HepG2 (cell line): ENCODE measurements at regions not wholly inside any gene's neighbourhood (a gene's known extent, or its start where the extent isn't known, plus 50 kb on each side); places are given as distances from the start of the nearest gene placed in this dataset.
A peak's percentile ranks its signal among the peaks of the same experiment; 100 is the strongest.

ENCODE experiments used
- ARID2 ChIP-seq: sonication (generic); formaldehyde crosslinking; IDR thresholded peaks from 2 replicates; pipeline ENCODE4 v1.8.1; 2022; ENCODE audit warnings: mild to moderate bottlenecking, missing genetic modification reagents, borderline replicate concordance
- ARID4A ChIP-seq: sonication (generic); formaldehyde crosslinking; IDR thresholded peaks from 2 replicates; pipeline ENCODE4 v1.5.0; 2020; ENCODE audit warnings: mild to moderate bottlenecking, missing genetic modification reagents, borderline replicate concordance
- ATM ChIP-seq: fragments of 450-650 bp; IDR thresholded peaks from 2 replicates; pipeline ENCODE4 v1.7.1; 2017; ENCODE audit warnings: mild to moderate bottlenecking, borderline replicate concordance
- MAFK ChIP-seq, 2 experiments: IDR thresholded peaks in 1 of 2; conservative IDR thresholded peaks in 1 of 2; 2 replicates each; pipeline ENCODE4 v1.6.1; 2011; ENCODE audit warnings: improper control_type of control experiment in 2 of 2, low read length in 2 of 2
- NFYC ChIP-seq: IDR thresholded peaks from 2 replicates; pipeline ENCODE4 v1.6.1; 2016; ENCODE audit warnings: missing genetic modification reagents, missing compliant biosample characterization
- PATZ1 ChIP-seq: sonication (generic); formaldehyde crosslinking; IDR thresholded peaks from 2 replicates; pipeline ENCODE4 v1.4.0; 2020; ENCODE audit warnings: missing genetic modification reagents
- RARG ChIP-seq: sonication (generic); formaldehyde crosslinking; IDR thresholded peaks from 2 replicates; pipeline ENCODE4 v1.4.0; 2020; ENCODE audit warnings: low read depth, mild to moderate bottlenecking, missing genetic modification reagents
- RBAK ChIP-seq: sonication (generic); formaldehyde crosslinking; IDR thresholded peaks from 2 replicates; pipeline ENCODE4 v1.5.1; 2020; ENCODE audit warnings: mild to moderate bottlenecking, missing genetic modification reagents
- SETDB1 ChIP-seq: sonication (generic); formaldehyde crosslinking; IDR thresholded peaks from 2 replicates; pipeline ENCODE4 v1.5.1; 2020; ENCODE audit warnings: missing genetic modification reagents, mild to moderate bottlenecking, borderline replicate concordance
- SMARCE1 ChIP-seq: fragments of 450-650 bp; IDR thresholded peaks from 2 replicates; pipeline ENCODE4 v1.6.1; 2017; ENCODE audit warnings: borderline replicate concordance
- SP5 ChIP-seq: IDR thresholded peaks from 2 replicates; pipeline ENCODE4 v1.6.1; 2016; ENCODE audit warnings: low read depth, borderline replicate concordance
- SRY ChIP-seq: sonication (generic); formaldehyde crosslinking; IDR thresholded peaks from 2 replicates; pipeline ENCODE4 v1.8.0; 2022; ENCODE audit warnings: mild to moderate bottlenecking, missing genetic modification reagents
- STAT6 ChIP-seq: sonication (generic); formaldehyde crosslinking; IDR thresholded peaks from 2 replicates; pipeline ENCODE4 v1.4.0; 2020; ENCODE audit warnings: missing genetic modification reagents, mild to moderate bottlenecking, borderline replicate concordance
- TEF ChIP-seq: sonication (generic); formaldehyde crosslinking; IDR thresholded peaks from 2 replicates; pipeline ENCODE4 v1.5.0; 2020; ENCODE audit warnings: missing genetic modification reagents
- ZNF20 ChIP-seq: sonication (generic); formaldehyde crosslinking; IDR thresholded peaks from 2 replicates; pipeline ENCODE4 v1.4.0; 2020; ENCODE audit warnings: mild to moderate bottlenecking, moderate library complexity, missing genetic modification reagents
- ZNF326 ChIP-seq: sonication (generic); formaldehyde crosslinking; IDR thresholded peaks from 2 replicates; pipeline ENCODE4 v1.4.0; 2020; ENCODE audit warnings: missing genetic modification reagents, borderline replicate concordance
- ZNF34 ChIP-seq: sonication (generic); formaldehyde crosslinking; IDR thresholded peaks from 2 replicates; pipeline ENCODE4 v1.4.0; 2020; ENCODE audit warnings: mild to moderate bottlenecking, missing genetic modification reagents, borderline replicate concordance
- ZNF441 ChIP-seq: sonication (generic); formaldehyde crosslinking; IDR thresholded peaks from 2 replicates; pipeline ENCODE4 v1.7.0; 2021; ENCODE audit warnings: missing genetic modification reagents, borderline replicate concordance
- ZNF547 ChIP-seq: sonication (generic); formaldehyde crosslinking; IDR thresholded peaks from 2 replicates; pipeline ENCODE4 v1.5.1; 2020; ENCODE audit warnings: mild to moderate bottlenecking, missing genetic modification reagents
- ZNF629 ChIP-seq: sonication (generic); formaldehyde crosslinking; conservative IDR thresholded peaks from 2 replicates; pipeline ENCODE4 v1.5.0; 2020; ENCODE audit warnings: missing genetic modification reagents

- no peak for TF ChIP-seq SETDB1 (CRISPR knock-in tag)
- no peak for TF ChIP-seq SRY (CRISPR knock-in tag)
- no peak for TF ChIP-seq SMARCE1
- peak in 1 of 2 experiments; percentile 6; a peak in 1 of 4 replicates for TF ChIP-seq MAFK (conservative IDR thresholded peaks at IDR 0.05 in 1 of 2, IDR thresholded peaks at IDR 0.05 in 1 of 2; ENCODE audit: low read length in 2 of 2)
- TF ChIP-seq ZNF20 = no peak
- no peak for TF ChIP-seq RBAK
- TF ChIP-seq STAT6 (CRISPR knock-in tag) = no peak
- no peak for TF ChIP-seq NFYC (CRISPR knock-in tag)
- no peak for TF ChIP-seq ZNF326 (CRISPR knock-in tag)
- TF ChIP-seq RARG = no peak
- no peak for TF ChIP-seq ZNF547
- TF ChIP-seq PATZ1 (CRISPR knock-in tag) = no peak
- no peak for TF ChIP-seq TEF (CRISPR knock-in tag)
- no peak for TF ChIP-seq ATM
- no peak for TF ChIP-seq ZNF629 (CRISPR knock-in tag)
- TF ChIP-seq ARID2 (CRISPR knock-in tag) = no peak
- no peak; the same call in 1 of the 2 replicates for TF ChIP-seq ARID4A
- no peak for TF ChIP-seq ZNF441 (CRISPR knock-in tag)
- no peak for TF ChIP-seq SP5 (CRISPR knock-in tag)
- no peak for TF ChIP-seq ZNF34 (CRISPR knock-in tag)
These were observed 121.3 kb upstream of the IQSEC1 start (continued) for GRCh38 chr3:13194285-13195209.
